ENCODE measurements at regions not wholly inside any gene's neighbourhood (a gene's known extent, or its start where the extent isn't known, plus 50 kb on each side); places are given as distances from the start of the nearest gene placed in this dataset.

DNA sequence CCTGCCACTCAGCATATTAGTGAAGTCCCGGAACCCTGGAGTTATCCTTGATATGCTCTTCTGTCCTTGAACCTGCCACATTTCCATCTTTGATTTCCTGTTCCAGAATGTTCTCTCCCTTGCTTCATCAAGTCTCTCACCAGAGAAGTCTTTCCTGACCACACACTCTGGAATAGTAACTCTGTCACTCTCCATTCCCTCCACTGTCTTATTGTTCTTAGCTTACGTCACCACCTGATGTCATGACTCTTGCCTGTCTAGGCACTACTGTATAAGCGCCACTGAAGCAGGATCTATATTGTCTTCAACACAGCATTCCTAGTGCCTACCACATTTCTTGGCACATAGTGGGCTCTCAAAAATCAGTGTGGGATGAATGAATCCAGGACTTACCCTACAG is 65.4 kb upstream of the SMYD2 start:
- no peak overlapping the region for H3K4me3 ChIP-seq (ENCODE audit: low read depth in 2 of 2, low read length in 1 of 2)
- no peaks in the 10 kb centered on the region for H4K20me1 ChIP-seq (ENCODE audit: insufficient read depth)
- WGBS (ENCODE audit: low lambda C conversion rate), result 88% methylated on average over 3 of the region's 3 CpGs
- H3K4me1 ChIP-seq (ENCODE audit: control insufficient read depth in 1 of 2, insufficient read depth in 2 of 2, low read depth in 1 of 2, low read length in 1 of 2), result peaks cover 0 to 3% of the 10 kb centered on the region in 2 experiments; a peak in 1 of 4 replicates
- TF ChIP-seq RCOR1 (IDR thresholded peaks at IDR 0.05; ENCODE audit: low read length) (no peak), IRF3 (IDR thresholded peaks at IDR 0.05; ENCODE audit: low read depth, low read length) (no peak), FOXJ3 (CRISPR knock-in tag; IDR thresholded peaks at IDR 0.05) (no peak), MEF2A (IDR thresholded peaks at IDR 0.05; ENCODE audit: borderline replicate concordance, low read depth) (no peak), NFIC (IDR thresholded peaks at IDR 0.05; ENCODE audit: borderline replicate concordance) (no peak), ELF1 (IDR thresholded peaks at IDR 0.05) (no peak), GATA2 (CRISPR knock-in tag; IDR thresholded peaks at IDR 0.05) (no peak), MXI1 (IDR thresholded peaks at IDR 0.05; ENCODE audit: low read depth, low read length) (no peak), YY1 (IDR thresholded peaks at IDR 0.05; ENCODE audit: low read depth) (no peak), EP300 (IDR thresholded peaks at IDR 0.05; ENCODE audit: borderline replicate concordance in 1 of 2, low read depth in 1 of 2, low read length in 1 of 2) (no peak), CHD2 (IDR thresholded peaks at IDR 0.05; ENCODE audit: low read length, partially characterized antibody) (no peak), GABPA (IDR thresholded peaks at IDR 0.05; ENCODE audit: low read depth) (no peak), TEAD4 (IDR thresholded peaks at IDR 0.05; ENCODE audit: borderline replicate concordance, insufficient read depth) (no peak)
- ChIA-PET POLR2A (no interaction called here), CTCF (interaction anchor here (0.6 to 10.1 kb wide), 6 partner anchors 12 to 422 kb away, joined by 3 to 250 read pairs (median 12); no protein-coding TSS in a partner anchor)
- no peak overlapping the region for H3K4me2 ChIP-seq
- no peaks in the 10 kb centered on the region for H3K9me3 ChIP-seq
- no peaks in the 10 kb centered on the region for H3F3A ChIP-seq (replicated peaks; ENCODE audit: insufficient read depth)
- no peak overlapping the region for H2AFZ ChIP-seq (ENCODE audit: low read depth)
- H3K36me3 ChIP-seq (replicated peaks in 1 of 2; ENCODE audit: control insufficient read depth in 1 of 2, insufficient read depth in 2 of 2, low read length in 1 of 2), result no peaks in the 10 kb centered on the region
- no peaks in the 10 kb centered on the region for H3K79me2 ChIP-seq (ENCODE audit: insufficient read depth)
- no peak for DNase-seq
- H3K9ac ChIP-seq, result no peak overlapping the region
- H3K9me2 ChIP-seq, result no peaks in the 10 kb centered on the region
- H3K27ac ChIP-seq (ENCODE audit: low read depth in 2 of 2, low read length in 1 of 2), result no peak overlapping the region
- H3K27me3 ChIP-seq (ENCODE audit: insufficient read depth), result peaks cover 14% of the 10 kb centered on the region; the same call in 1 of the 2 replicates

DNA sequence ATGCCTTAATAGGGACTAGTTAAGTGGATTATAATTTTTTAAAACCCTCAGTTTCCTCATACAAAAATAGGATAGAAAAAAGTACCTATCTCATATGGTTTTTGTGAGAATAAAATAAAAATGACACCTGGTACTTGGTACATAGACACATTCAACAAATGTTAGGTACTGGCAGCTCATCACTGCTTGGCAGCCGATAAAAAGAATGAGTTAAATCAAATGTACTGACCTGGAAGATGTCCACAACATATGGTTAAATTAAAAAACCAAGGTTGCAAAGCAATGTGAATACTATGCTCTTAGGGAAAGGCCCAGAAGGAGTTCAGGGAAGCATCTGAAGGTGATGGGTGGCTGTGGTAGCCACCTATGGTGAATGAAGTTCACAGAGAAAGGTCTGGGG is 64.9 kb upstream of the SMYD2 start:
- Histone ChIP-seq H3K9me3 (no peaks in the 10 kb centered on the region), H3K27ac (ENCODE audit: low read depth in 2 of 2, low read length in 1 of 2) (no peak overlapping the region), H4K20me1 (ENCODE audit: insufficient read depth) (no peaks in the 10 kb centered on the region), H3K9me2 (no peaks in the 10 kb centered on the region), H3K4me1 (ENCODE audit: control insufficient read depth in 1 of 2, insufficient read depth in 2 of 2, low read depth in 1 of 2, low read length in 1 of 2) (peaks cover 0 to 3% of the 10 kb centered on the region in 2 experiments; a peak in 1 of 4 replicates), H3K4me2 (no peak overlapping the region), H3K4me3 (ENCODE audit: low read depth in 2 of 2, low read length in 1 of 2) (no peak overlapping the region), H3K79me2 (ENCODE audit: insufficient read depth) (no peaks in the 10 kb centered on the region), H3K9ac (no peak overlapping the region), H3F3A (replicated peaks; ENCODE audit: insufficient read depth) (no peaks in the 10 kb centered on the region), H3K36me3 (replicated peaks in 1 of 2; ENCODE audit: control insufficient read depth in 1 of 2, insufficient read depth in 2 of 2, low read length in 1 of 2) (no peaks in the 10 kb centered on the region), H2AFZ (ENCODE audit: low read depth) (no peak overlapping the region), H3K27me3 (ENCODE audit: insufficient read depth) (peaks cover 14% of the 10 kb centered on the region; the same call in 1 of the 2 replicates)
- ChIA-PET POLR2A (no interaction called here), CTCF (interaction anchor here (0.6 to 10.1 kb wide), 5 partner anchors 13 to 113 kb away, joined by 3 to 250 read pairs (median 13); no protein-coding TSS in a partner anchor)
- 62% methylated on average over 1 of the region's 1 CpG for WGBS (ENCODE audit: low lambda C conversion rate)
- DNase-seq, result no peak
- no peak for TF ChIP-seq GATA2 (CRISPR knock-in tag; IDR thresholded peaks at IDR 0.05)
- no peak for TF ChIP-seq RCOR1 (IDR thresholded peaks at IDR 0.05; ENCODE audit: low read length)
- no peak for TF ChIP-seq FOXM1 (IDR thresholded peaks at IDR 0.05; ENCODE audit: low read depth)
- TF ChIP-seq, protein P1, sequence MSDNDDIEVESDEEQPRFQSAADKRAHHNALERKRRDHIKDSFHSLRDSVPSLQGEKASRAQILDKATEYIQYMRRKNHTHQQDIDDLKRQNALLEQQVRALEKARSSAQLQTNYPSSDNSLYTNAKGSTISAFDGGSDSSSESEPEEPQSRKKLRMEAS (IDR thresholded peaks at IDR 0.05; ENCODE audit: low read depth), result no peak
- no peak for TF ChIP-seq YY1 (IDR thresholded peaks at IDR 0.05; ENCODE audit: low read depth)
- no peak for TF ChIP-seq ZBTB33 (IDR thresholded peaks at IDR 0.05; ENCODE audit: borderline replicate concordance, low read depth)
- TF ChIP-seq SMC3 (IDR thresholded peaks at IDR 0.05; ENCODE audit: low read depth, low read length), result no peak
- TF ChIP-seq TAF1 (IDR thresholded peaks at IDR 0.05; ENCODE audit: borderline replicate concordance, low read depth, low read length), result no peak
- TF ChIP-seq RFX5 (IDR thresholded peaks at IDR 0.05; ENCODE audit: low read length), result no peak
- no peak for TF ChIP-seq FOXJ3 (CRISPR knock-in tag; IDR thresholded peaks at IDR 0.05)
- no peak for TF ChIP-seq RXRA (IDR thresholded peaks at IDR 0.05; ENCODE audit: borderline replicate concordance, low read depth)
- TF ChIP-seq, protein P2, sequence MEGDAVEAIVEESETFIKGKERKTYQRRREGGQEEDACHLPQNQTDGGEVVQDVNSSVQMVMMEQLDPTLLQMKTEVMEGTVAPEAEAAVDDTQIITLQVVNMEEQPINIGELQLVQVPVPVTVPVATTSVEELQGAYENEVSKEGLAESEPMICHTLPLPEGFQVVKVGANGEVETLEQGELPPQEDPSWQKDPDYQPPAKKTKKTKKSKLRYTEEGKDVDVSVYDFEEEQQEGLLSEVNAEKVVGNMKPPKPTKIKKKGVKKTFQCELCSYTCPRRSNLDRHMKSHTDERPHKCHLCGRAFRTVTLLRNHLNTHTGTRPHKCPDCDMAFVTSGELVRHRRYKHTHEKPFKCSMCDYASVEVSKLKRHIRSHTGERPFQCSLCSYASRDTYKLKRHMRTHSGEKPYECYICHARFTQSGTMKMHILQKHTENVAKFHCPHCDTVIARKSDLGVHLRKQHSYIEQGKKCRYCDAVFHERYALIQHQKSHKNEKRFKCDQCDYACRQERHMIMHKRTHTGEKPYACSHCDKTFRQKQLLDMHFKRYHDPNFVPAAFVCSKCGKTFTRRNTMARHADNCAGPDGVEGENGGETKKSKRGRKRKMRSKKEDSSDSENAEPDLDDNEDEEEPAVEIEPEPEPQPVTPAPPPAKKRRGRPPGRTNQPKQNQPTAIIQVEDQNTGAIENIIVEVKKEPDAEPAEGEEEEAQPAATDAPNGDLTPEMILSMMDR (IDR thresholded peaks at IDR 0.05), result no peak
- TF ChIP-seq EZH2phosphoT487 (IDR thresholded peaks at IDR 0.05; ENCODE audit: borderline replicate concordance, low read depth), result no peak
- TF ChIP-seq POLR2AphosphoS5 (IDR thresholded peaks at IDR 0.05; ENCODE audit: low read depth, low read length), result no peak
- TF ChIP-seq SIN3A (IDR thresholded peaks at IDR 0.05; ENCODE audit: borderline replicate concordance, low read depth, low read length), result no peak
- no peak for TF ChIP-seq EP300 (IDR thresholded peaks at IDR 0.05; ENCODE audit: borderline replicate concordance in 1 of 2, low read depth in 1 of 2, low read length in 1 of 2)
- no peak for TF ChIP-seq NFIC (IDR thresholded peaks at IDR 0.05; ENCODE audit: borderline replicate concordance)
- no peak for TF ChIP-seq NRF1 (IDR thresholded peaks at IDR 0.05; ENCODE audit: low read depth, low read length)
